ENCODE measurements at regions not wholly inside any gene's neighbourhood (a gene's known extent, or its start where the extent isn't known, plus 50 kb on each side); places are given as distances from the start of the nearest gene placed in this dataset.

DNA sequence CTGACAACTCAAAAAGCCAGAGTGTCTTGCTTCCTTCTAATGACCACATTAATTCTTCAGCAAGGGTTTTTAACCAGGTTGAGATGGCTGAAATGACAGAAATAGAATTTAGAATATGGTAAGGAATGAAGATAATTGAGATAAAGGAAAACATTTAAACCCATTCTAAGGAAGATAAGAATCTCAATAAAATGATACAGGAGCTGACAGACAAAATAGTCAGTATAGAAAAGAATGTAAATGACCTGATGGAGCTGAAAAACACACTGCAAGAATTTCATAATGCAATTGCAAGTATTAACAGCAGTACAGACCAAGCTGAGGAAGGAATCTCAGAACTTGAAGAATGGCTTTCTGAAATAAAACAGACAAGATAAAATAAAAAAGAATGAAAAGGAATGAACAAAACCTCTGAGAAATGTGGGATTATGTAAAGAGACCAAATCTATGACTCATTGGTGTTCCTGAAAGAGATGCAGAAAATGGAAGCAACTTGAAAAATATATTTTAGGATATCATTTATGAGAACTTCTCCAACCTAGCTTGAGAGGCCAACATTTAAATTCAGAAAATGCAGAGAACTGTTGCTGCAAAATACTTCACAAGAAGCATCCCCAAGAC is 87.1 kb downstream of the SAMD9 start:
- no peak for DNase-seq (ENCODE audit: low spot score)
- Histone ChIP-seq H3K4me3 (ENCODE audit: low read depth, low read length, poor library complexity, severe bottlenecking) (no peak overlapping the region), H3K4me1 (ENCODE audit: insufficient read depth, low read length, poor library complexity, severe bottlenecking) (no peaks in the 10 kb centered on the region), H3K9me3 (ENCODE audit: low read length) (no peaks in the 10 kb centered on the region), H3K79me2 (ENCODE audit: insufficient read depth, low read depth, low read length) (no peaks in the 10 kb centered on the region), H2AFZ (ENCODE audit: low read length) (no peak overlapping the region), H4K20me1 (ENCODE audit: insufficient read depth, low read length) (no peaks in the 10 kb centered on the region), H3K9me2 (ENCODE audit: insufficient read depth, low read length) (no peaks in the 10 kb centered on the region), H3K27ac (ENCODE audit: low read depth, low read length, poor library complexity, severe bottlenecking) (no peak overlapping the region), H3K4me2 (ENCODE audit: low read length) (no peak overlapping the region), H3K36me3 (ENCODE audit: insufficient read depth, low read length) (no peaks in the 10 kb centered on the region)
- ChIA-PET CTCF (ENCODE audit: unreplicated experiment) (no interaction called here), POLR2A (no interaction called here)
- TF ChIP-seq, protein P1, sequence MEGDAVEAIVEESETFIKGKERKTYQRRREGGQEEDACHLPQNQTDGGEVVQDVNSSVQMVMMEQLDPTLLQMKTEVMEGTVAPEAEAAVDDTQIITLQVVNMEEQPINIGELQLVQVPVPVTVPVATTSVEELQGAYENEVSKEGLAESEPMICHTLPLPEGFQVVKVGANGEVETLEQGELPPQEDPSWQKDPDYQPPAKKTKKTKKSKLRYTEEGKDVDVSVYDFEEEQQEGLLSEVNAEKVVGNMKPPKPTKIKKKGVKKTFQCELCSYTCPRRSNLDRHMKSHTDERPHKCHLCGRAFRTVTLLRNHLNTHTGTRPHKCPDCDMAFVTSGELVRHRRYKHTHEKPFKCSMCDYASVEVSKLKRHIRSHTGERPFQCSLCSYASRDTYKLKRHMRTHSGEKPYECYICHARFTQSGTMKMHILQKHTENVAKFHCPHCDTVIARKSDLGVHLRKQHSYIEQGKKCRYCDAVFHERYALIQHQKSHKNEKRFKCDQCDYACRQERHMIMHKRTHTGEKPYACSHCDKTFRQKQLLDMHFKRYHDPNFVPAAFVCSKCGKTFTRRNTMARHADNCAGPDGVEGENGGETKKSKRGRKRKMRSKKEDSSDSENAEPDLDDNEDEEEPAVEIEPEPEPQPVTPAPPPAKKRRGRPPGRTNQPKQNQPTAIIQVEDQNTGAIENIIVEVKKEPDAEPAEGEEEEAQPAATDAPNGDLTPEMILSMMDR (conservative IDR thresholded peaks at IDR 0.05; ENCODE audit: low read length) = no peak
- no peak for TF ChIP-seq EZH2phosphoT487 (IDR thresholded peaks at IDR 0.05; ENCODE audit: borderline replicate concordance, low read depth, low read length)
- intact Hi-C loops (cut with micrococcal nuclease; ENCODE audit: unreplicated experiment) = no loop called here
- no TSS peak for BruUV-seq (replicated peaks)

DNA sequence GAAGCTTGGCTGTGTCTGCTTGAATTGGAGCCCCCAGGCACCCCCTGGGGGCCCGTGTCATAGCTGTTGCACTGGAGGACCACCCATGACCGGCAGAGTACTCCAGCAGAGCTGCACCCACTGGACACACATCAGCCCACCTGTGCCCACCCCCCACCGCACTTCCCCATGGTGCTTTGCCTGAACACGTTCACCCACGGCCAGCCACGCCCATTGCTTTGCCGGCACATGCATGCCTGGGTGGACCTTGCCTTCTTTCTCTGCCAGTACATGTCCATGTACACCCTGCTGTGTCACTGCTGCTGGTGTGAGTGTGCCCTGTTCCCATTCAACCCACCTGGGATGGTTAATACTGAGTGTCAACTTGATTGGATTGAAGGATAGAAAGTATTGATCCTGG is 88.7 kb downstream of the SAMD9 start:
- H3K4me3 ChIP-seq (ENCODE audit: low read depth, low read length, poor library complexity, severe bottlenecking) = no peak overlapping the region
- DNase-seq (ENCODE audit: low spot score) = no peak
- TF ChIP-seq, protein P1 (conservative IDR thresholded peaks at IDR 0.05; ENCODE audit: low read length) = no peak
- TF ChIP-seq EZH2phosphoT487 (IDR thresholded peaks at IDR 0.05; ENCODE audit: borderline replicate concordance, low read depth, low read length) = no peak
- no peaks in the 10 kb centered on the region for H3K9me3 ChIP-seq (ENCODE audit: low read length)
- H3K27ac ChIP-seq (ENCODE audit: low read depth, low read length, poor library complexity, severe bottlenecking) = no peak overlapping the region
- intact Hi-C loops (cut with micrococcal nuclease; ENCODE audit: unreplicated experiment) = no loop called here
- no peak overlapping the region for H3K4me2 ChIP-seq (ENCODE audit: low read length)
- H3K36me3 ChIP-seq (ENCODE audit: insufficient read depth, low read length) = no peaks in the 10 kb centered on the region
- no peaks in the 10 kb centered on the region for H3K79me2 ChIP-seq (ENCODE audit: insufficient read depth, low read depth, low read length)
- no peak overlapping the region for H2AFZ ChIP-seq (ENCODE audit: low read length)
- H3K9me2 ChIP-seq (ENCODE audit: insufficient read depth, low read length) = no peaks in the 10 kb centered on the region
- H4K20me1 ChIP-seq (ENCODE audit: insufficient read depth, low read length) = no peaks in the 10 kb centered on the region
- POLR2A ChIA-PET = no interaction called here
- H3K4me1 ChIP-seq (ENCODE audit: insufficient read depth, low read length, poor library complexity, severe bottlenecking) = no peaks in the 10 kb centered on the region
- CTCF ChIA-PET (ENCODE audit: unreplicated experiment) = no interaction called here
- BruUV-seq (replicated peaks) = no TSS peak

DNA sequence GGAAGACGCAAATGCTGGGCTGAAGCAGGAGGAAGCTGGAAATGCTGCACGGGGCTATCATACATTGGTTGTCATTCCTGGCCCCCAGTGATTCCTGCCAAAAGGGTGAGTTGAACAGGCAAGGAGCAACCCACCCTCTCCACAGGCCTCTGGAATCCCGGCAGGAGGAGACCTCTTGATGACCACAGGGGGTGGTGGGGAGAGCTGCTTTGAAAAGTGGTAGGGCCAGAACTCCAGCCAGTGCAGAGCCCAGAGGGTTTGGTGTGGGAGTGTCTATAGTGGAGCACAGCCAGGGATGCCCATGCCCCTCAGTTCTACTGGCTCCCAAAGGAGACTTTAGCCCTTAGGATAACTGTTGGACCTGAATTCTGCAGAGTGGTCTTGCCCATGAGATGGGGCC is 89.2 kb downstream of the SAMD9 start:
- ChIA-PET POLR2A (no interaction called here), CTCF (ENCODE audit: unreplicated experiment) (no interaction called here)
- no peak for TF ChIP-seq EZH2phosphoT487 (IDR thresholded peaks at IDR 0.05; ENCODE audit: borderline replicate concordance, low read depth, low read length)
- TF ChIP-seq, protein P1 (conservative IDR thresholded peaks at IDR 0.05; ENCODE audit: low read length) = no peak
- no peak for DNase-seq (ENCODE audit: low spot score)
- intact Hi-C loops (cut with micrococcal nuclease; ENCODE audit: unreplicated experiment) = no loop called here
- BruUV-seq (replicated peaks) = no TSS peak
- Histone ChIP-seq H3K4me1 (ENCODE audit: insufficient read depth, low read length, poor library complexity, severe bottlenecking) (no peaks in the 10 kb centered on the region), H3K27ac (ENCODE audit: low read depth, low read length, poor library complexity, severe bottlenecking) (no peak overlapping the region), H3K4me2 (ENCODE audit: low read length) (no peak overlapping the region), H3K79me2 (ENCODE audit: insufficient read depth, low read depth, low read length) (no peaks in the 10 kb centered on the region), H3K9me2 (ENCODE audit: insufficient read depth, low read length) (no peaks in the 10 kb centered on the region), H4K20me1 (ENCODE audit: insufficient read depth, low read length) (no peaks in the 10 kb centered on the region), H3K9me3 (ENCODE audit: low read length) (no peaks in the 10 kb centered on the region), H2AFZ (ENCODE audit: low read length) (no peak overlapping the region), H3K36me3 (ENCODE audit: insufficient read depth, low read length) (no peaks in the 10 kb centered on the region), H3K4me3 (ENCODE audit: low read depth, low read length, poor library complexity, severe bottlenecking) (no peak overlapping the region)
